Esophagus muscularis mucosa (tissue), 4 donors: ENCODE measurements at regions not wholly inside any gene's neighbourhood (a gene's known extent, or its start where the extent isn't known, plus 50 kb on each side); places are given as distances from the start of the nearest gene placed in this dataset.

Experiments
- CTCF ChIP-seq, 3 experiments: fragments of 200-600 bp in 2 of 3; fragments of 450-650 bp in 1 of 3; sonication (generic) in 2 of 3; IDR thresholded peaks; one replicate each; pipeline ENCODE4 v1.5.1; 2017 to 2019; ENCODE audit warnings: antibody characterized with exemption in 3 of 3, mild to moderate bottlenecking in 2 of 3, moderate library complexity in 1 of 3
- EP300 ChIP-seq: sonication (generic); formaldehyde crosslinking; IDR thresholded peaks from one replicate; pipeline ENCODE4 v1.6.1; 2017; ENCODE audit warnings: antibody characterized with exemption
- POLR2A ChIP-seq: fragments of 450-650 bp; IDR thresholded peaks from one replicate; pipeline ENCODE4 v1.6.1; 2017; ENCODE audit warnings: antibody characterized with exemption, moderate library complexity, mild to moderate bottlenecking, low read depth

GRCh38 chr5:23035555-23036090 is 182.5 kb upstream of the CDH12 start:
- no peak for TF ChIP-seq POLR2A
- TF ChIP-seq CTCF (IDR thresholded peaks at IDR 0.05), result no peak
- no peak for TF ChIP-seq EP300
